Medulla oblongata (tissue), 1 donor: ENCODE measurements at regions not wholly inside any gene's neighbourhood (a gene's known extent, or its start where the extent isn't known, plus 50 kb on each side); places are given as distances from the start of the nearest gene placed in this dataset.

Source experiments
- DNase-seq: peaks from one replicate; pipeline ENCODE4 v3.0.0-alpha.2; 2015; ENCODE audit errors: extremely low spot score

DNA sequence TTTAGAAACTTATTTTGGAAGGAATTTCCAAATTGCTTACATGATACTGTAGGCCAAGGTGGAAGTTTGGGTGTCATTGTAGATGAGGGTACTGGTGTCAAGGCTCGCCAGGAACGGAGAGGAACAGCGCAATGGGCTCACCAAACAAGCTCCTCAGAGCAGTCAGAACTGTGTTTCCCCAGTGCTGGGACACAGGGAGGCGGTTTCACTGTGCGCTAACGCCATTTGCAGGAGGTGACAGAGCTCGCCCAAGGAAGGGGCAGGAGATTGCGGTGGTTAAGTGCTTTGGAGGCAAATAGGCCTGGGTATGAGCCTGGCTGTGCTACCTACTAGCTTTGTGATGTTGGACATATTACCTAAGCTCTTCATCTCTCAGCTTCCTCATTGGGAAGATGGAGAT, 57.3 kb downstream of the HHEX start:
- no peak for DNase-seq

DNA sequence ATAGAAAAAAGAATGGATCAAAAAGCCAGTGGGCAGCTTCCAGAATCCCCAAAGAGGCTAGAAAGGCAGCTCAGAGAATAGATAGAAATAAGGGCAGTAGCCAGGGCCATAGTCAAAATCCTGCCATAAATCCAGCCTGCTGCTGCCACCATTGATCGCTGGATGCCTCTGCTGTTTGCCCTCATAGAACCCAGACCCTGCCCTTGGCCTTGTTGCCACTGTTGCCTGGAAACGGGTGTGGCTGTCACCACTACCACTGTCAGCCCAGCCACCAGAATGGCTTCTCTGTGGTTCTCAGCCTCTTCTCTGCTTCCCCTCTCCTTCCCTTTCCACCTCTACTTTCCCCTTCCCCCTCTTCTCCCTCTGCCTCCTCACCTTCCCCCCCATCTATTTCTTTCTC, 57.8 kb downstream of the HHEX start:
- no peak for DNase-seq

DNA sequence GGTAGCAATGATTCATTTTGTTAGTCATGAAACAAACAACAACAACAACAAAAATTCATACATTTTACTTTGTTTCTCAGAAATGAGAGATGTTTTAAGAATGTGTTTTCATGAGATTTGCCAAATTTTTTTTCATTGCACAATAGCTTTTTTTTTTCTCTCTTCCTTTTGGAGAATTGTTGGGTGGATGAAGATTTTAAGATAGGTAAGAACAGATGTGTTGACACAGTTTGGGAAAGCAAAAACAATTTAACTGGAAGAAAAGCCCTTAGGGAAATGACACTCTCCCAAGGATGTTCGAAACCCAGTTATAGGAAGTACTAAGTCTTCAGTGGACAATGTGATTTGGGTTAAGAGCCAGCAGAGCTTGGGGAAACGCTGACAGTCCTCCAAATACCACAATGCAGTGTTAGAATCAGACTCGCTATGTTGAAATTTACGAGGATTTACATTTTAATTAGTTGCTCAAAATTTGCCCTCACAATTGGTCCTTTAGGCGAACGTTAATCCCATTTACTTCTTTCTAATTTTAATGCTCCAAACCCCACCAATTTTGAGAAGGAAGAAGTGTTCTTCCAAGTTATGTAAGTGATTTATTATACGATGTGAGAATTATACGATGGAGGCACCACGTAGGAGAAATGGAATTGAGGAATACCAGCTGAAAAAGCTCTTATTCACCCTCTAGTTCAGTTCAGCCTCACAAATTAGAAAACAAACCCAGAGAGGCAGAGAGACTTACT, 61.2 kb downstream of the HHEX start:
- DNase-seq: peak; percentile 56

DNA sequence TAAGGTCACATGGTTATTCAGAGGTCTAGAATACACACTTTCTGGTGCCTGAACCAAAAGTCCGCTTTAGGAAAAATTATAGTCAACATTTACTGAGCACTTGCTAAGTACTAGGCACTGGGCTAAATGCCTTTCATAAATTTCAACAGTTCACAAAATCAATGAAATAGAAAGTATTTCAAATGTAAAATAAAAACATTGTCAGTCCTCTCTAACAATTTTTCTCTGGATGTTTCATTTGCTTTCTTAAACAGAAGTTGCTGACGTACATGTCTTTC, 61.7 kb downstream of the HHEX start:
- DNase-seq: no peak

DNA sequence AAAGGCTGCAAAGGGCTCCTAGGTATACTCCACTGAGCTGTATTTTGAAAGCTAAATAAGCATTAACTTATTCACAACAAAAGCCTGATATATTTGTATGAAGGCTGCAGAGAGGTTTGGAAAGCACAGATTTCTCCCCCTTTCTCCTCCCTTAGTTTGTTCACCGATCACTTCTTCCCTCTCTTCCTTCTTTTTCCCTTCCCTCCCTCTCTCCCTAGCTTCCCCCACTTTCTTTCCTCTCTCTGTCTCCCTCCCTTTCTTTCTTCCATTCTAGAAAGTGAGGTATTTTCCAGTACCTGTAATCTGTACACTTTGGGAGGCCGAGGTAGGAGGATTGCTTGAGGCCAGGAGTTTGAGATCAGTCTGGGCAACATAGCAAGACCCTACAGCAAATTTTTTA, 62.1 kb downstream of the HHEX start:
- no peak for DNase-seq

DNA sequence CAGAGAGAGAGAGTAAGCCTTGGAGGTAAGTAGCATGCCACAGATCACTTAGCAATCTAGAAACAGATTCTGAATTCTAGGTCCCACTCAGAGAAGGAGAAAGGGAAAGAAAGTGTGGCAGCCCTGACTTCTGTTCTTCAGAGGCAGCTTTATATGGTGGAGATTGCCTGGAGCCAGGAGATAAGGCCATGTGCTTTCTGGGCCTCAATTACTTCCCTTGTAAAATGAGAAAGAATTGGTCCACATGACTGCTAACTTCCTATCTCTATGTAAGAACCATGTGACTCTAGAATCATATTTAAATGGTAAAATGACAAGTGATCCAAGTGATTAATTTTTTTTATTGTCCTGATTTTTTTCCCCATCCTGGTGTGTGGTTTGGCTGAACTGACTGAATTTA, 64.1 kb downstream of the HHEX start:
- DNase-seq: no peak

DNA sequence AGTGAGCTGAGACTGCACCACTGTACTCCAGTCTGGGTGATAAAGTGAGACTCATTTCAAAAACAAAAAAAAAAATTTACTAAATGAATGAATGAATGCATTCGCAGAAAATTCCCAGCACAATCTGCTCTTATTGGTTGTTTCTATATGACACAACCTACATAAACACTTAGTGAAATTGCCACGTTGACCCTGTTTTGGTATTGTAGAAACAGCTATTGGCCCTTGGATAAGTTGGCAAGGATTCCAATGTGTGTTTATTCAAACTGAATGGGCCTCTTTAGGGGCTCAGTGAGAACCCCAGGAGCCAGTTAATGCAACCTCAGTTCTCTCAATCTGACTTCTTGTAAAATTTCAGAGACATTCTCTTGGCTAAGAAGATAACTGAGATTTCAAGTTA, 66.0 kb downstream of the HHEX start:
- DNase-seq: no peak

DNA sequence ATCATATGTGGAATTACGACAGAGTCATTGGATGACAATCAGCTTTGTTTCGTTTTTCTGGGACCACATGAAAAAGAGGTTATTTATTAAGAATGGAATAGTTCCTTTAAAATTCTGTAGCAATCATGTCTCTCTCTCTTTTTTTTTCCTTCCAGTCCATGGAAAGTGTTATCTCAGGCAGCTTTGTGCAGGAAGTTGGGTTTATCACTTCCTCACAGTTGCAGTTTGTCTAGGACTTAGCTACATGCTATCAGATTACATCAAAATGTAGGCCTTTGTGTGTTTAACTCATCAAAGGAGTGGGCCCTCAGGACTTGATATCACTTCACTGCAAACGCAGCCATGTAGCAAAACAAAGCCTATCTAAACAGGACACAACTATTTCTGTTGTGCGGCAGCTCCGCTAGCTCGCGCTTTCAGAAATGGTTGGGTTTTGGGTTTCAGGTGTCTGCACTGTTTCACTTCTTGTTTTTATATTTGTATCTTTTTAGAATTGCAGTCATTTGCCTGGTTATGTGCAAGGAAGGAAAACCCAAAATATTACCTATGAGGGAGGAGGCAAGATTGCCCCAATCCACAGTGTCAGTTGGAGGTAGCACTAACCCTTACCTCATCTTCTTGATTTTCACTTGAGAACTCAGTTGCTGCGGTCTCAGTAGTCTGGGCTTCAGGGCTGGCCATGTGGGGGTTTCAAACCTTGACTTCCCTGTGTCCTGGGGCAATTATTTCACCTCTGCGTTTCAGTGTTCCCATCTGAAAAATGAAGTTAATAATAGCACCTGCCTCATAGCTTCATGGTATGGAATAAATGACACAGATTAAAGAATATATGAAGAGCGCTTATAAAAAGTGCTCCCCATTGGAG, 66.7 kb downstream of the HHEX start:
- DNase-seq: peak; percentile 18

DNA sequence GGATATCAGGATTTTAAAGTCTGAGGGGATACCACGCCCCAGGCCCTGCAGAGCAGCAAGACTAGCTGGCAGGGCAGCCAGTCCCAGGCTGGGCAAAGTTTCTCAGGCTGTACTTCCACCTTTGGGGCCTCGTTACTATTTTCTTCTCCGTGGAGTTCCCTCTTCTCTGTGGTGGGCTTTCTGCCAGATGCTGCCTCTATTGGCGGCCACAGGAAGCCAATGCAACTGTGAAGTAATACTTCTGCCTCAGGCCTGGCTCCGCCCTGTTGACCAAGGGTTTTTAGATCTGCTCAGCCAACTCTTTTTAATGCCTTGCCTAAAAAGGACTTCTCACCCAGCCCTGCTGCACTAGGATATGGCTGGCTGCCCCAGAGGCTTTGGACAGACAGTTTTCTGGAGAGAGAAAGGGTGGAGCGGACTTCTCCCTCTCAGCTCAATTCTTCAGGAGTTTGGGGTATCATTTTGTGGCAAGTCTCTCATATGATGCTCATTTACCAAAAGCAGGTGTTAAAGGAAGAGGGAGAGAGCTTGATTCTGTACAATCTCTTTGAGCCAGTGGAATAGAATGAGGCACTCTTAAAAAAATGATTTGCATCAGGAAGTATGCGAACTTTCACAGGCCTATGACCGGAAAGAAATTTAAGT, 67.4 kb downstream of the HHEX start:
- DNase-seq: peak; percentile 90

DNA sequence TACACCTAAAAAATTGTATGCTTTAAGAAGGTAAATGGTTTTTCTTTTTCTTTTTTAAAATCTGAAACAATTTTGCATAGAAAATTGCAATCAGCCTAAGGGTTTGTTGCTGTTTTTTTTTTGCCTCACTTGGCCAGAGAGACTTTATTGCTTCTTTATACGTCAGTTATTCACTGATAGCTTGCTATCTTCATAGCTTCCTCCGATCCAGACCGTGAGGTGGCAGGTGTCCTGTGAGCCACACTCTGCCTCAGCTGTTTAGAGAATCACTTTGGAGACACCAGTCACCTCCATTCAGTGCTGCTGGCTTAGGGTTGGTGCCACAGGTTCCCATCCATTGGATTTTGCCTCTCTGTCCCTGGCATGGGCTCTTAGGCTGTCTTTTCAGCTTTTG, 68.0 kb downstream of the HHEX start:
- no peak for DNase-seq

DNA sequence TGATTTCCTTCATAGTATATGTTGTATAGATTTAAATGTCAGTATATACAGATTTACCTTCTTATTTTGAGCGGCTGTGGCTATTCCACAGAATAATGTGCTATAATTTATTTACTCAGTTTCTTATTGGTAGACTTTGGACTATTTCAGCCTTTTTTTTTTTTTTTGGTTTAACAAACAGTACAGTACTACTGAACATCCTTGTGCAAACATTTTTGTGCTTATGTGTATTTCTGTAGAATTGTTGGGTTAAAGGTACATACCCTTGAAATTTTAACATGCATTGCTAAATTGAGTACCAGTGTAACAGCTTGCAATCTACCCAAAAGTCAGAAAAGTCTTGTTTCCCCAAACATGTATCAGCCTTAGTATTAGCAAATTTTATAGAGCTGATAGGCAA, 68.8 kb downstream of the HHEX start:
- DNase-seq: no peak

DNA sequence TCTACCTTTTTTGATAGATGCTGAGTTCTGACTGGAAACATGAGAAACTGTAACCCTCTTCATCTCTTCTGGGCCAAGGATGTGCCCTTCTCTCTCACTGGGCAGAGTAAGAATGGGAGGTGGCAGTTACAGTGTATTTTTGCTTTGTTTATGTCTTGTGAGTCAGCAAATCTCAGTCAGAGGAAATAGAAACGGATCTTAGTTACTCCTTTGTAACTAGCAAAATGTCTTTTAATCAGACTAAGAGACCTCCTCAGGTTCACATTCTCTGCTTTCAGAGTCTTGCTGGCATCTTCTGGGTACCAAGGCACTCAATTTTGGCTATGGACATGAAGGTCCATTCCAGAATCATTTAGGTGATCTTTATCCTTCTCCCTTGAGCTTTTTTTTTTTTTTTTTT, 70.9 kb downstream of the HHEX start:
- no peak for DNase-seq

DNA sequence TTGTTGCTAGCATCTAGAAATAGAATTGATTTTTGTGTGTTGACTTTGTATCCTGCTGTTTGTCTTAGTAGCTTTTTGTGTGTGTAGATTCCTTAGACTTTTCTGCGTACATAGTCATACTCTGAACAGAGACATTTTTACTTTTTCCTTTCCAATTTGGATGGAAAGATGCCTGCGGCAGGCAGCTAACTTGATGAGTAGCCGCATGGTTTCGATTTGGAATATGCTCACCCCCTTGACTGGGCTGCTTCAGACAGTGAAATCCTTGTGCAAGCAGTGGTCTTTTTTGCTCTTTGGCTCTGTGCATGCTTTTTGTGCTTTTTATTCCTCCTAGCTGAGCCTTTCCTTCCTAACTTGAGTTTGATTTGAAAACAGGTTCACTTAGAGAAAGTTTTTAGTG, 71.8 kb downstream of the HHEX start:
- no peak for DNase-seq

DNA sequence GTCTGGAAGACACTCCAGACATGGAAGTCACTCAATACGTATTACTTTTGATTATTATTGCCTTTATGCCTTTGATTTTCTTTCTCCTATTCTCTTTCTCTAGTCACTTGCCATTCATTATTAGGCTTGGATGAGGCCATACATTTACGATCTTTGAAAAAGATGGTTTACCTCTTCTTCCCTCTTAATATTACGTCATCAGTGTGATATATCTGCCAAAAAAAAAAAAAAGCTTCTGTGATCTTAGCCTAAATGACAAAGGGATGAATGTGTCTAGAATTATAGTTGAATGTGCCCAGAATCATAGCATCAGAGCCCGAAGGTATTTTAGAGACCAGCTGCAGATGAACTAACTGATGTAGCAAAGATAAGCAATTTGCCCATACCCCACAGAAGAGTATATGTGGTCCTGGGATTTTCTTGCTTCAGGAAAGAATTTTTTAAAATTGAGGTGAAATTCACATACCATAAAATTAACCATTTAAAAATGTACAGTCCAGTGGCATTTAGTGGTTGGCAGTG, 73.9 kb downstream of the HHEX start:
- DNase-seq: no peak

DNA sequence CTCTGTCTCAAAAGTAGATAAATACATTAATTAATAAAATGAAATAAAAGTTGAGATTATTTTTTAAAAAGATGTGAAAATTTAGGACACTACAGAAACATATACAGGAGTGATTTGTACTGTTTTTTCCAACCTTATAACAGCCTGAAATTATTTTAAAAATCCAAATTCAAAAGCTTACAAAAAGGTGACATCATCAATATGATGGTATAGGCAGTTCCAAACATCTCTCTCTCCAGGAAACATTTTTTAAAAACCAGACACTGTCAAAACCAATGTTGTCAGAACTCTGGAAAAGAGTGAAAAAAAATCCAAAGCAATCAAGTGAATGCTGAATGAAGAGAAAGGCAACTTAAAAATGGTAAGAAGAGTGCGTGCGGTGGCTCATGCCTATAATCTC, 76.7 kb downstream of the HHEX start:
- DNase-seq: no peak

DNA sequence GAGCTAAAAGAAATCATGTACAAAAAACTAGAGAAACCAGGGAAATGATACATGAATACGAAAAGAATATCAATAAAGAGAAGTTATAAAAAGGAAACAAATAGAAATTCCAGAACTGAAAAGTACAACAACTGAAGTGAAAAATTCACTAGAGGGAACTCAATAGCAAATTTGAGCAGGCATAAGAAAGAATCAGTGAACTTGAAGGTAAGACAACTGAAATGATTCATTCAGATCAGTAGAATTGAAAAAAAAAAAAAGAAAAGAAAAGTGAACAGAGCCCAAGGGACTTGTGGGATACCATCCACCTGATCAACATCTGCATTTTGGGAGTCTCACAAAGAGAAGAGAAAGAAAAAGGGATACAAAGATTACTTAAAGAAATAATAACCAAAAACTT, 78.3 kb downstream of the HHEX start:
- DNase-seq: no peak

DNA sequence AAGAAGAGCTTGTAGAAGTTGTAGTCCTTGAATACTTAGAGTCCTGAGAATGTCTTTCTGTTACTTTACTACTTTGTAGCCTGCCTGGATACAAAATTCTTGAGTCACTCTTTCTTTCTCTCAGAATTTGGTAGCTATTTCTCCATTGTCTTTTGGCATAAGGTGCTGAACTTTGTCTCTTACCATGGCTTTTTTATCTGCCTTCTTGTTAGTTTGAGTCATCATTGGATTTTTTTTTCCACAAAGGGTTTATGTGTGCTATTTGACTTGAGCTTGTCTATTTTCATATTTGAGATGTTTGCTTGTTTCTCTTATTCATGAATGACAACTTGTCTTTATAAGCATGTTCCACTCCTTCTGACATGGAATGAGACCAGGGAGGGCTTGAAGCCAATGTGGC, 74.5 kb upstream of the EXOC6 start:
- no peak for DNase-seq

DNA sequence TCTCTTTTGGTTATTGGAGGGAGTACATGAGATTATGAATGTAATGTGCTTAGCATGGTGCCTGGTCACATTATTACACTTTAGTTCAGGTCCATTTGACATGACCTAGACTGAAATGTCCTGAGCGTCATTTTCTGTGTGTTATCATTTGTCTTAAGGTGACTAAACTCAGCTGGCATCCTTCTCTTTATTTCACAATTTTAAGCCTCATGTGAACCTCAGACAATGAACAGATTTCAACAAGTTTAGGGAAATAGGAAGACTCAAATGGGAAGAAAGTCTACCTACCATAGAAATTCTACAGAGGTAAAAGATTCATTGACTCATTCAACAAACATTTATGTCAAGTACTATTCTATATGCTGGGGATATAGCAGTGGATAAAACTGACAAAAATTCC, 70.2 kb upstream of the EXOC6 start:
- DNase-seq: no peak

DNA sequence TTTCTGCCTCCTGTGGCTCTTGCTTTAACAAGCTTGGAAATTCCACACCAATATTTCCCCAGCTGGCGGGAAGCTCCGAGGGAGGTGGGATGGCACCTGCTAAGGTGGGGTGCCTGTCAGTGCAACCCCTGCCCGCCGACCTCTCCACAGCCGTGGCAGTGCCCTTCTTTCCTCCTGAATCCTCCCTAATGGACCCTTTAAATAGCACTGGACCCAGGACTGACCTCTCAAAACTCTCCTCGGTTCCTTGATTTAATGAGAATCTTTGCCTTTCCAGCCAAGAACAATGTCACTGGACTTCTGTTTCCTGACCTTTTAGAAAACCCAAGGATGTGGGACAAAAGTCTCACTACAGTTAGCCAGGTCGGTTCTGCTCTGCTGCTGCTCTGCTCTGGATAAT, 63.2 kb upstream of the EXOC6 start:
- no peak for DNase-seq

DNA sequence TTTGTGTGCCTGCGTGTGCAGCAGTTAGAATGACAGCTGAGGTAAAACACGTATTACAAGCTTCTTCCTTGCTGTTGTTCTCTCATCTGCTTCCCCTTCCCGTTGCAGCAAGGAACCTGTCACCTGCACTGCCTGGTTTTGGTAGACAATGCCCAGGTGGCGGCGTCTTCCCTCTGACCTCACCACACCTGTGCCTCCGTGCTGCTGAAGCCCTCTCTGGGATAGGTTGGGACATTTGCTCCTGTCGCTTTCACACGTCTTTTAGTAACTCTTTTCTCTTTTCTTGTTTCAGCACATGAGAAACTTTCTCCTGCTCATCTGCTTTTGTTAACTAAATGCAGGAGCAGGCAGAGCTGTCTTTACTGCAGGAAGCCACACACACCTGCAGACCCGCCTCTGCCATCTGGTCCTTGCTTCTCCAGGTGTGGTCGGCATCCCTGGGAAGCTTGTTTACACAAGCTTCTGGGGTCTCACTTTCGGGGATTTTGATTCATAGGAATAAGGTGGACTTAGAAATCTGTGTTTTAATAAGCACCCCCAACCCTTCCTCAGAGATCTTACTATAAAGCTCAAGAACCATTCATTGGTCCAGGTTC, 60.7 kb upstream of the EXOC6 start:
- DNase-seq: no peak

DNA sequence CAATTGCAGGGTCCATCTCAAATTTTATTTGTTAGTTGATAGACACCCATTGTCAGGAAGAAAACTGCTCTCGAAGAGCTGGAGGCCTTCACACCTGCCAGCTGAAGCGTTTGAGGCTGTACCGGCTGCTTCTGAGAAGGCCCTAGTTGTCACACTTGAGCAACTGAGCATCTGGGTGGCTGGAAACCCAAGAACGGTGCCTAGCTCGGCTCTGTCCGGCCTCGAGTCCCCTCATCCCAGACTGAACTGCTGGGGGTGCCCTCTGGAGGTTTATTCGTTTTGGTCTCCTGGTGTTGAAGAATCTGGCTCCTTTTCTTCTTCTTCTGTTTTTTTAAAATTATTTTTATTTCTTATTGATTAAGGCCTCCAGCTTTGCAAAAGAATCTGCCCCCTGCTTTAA, 59.3 kb upstream of the EXOC6 start:
- DNase-seq: no peak

DNA sequence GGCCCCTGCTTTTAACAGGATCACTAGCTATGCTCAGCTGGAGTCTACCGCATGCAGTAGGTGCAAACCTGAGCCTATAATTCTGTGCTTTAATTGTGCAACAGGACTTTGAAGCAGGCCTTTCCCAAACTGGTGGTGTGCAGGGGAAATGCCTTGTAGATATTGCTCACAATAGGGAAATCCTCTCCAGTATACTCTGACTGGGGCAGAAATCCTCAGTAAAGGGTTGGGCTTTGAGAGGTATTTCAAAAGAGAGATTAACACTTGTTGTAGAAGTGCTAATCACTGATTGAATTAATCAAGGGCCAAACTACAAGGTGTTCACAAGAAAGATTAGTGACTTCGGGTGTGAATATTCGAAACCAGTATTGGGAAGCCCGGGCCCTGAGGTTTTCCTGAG, 58.5 kb upstream of the EXOC6 start:
- DNase-seq: no peak

DNA sequence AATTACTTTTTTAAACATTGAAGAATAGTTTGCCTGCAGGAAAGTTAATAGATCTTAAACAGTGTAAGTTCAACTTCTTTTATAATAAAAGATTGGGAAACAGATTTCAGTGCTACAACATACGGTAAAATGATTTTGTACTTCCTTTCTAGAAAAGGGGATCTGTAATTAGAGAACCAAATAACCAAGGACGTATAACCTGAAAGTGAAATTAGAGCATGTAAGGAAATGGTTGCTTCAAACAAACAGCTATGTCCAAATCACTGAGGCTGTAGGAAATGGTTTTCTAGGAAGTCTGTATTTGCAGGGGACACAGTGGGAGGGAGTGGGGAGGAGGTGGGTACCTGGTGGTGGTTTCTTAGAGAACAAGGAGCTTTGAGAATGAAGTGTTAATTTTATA, 57.9 kb upstream of the EXOC6 start:
- DNase-seq: peak; percentile 22
